H1 (cell line): ENCODE measurements at regions not wholly inside any gene's neighbourhood (a gene's known extent, or its start where the extent isn't known, plus 50 kb on each side); places are given as distances from the start of the nearest gene placed in this dataset.

Experiments
- CTCF ChIA-PET: fragments of 300-600 bp; sonication (Branson Sonifier 250); formaldehyde crosslinking; loops from one replicate; lab custom pipeline; 2021; ENCODE audit not compliant: partially characterized antibody; lab: Charles Lee
- POLR2A ChIA-PET: fragments of 300-600 bp; sonication (Branson Sonifier 250); formaldehyde crosslinking; loops from one replicate; lab custom pipeline; 2021; ENCODE audit warnings: inconsistent platforms; ENCODE audit not compliant: partially characterized antibody; lab: Charles Lee
- DNase-seq, 2 experiments: peaks; one replicate each; pipeline versions ENCODE4 v3.0.0 to v3.0.0-alpha.2; 2010 to 2022; ENCODE audit warnings: low spot score in 2 of 2, low read depth in 1 of 2, mixed read lengths in 1 of 2
- FAIRE-seq: peaks from 2 replicates; lab custom pipeline; 2011; peaks lifted over from hg19 to GRCh38; lab: Jason Lieb, UNC
- H2AFZ ChIP-seq: 2 replicates; pipeline ENCODE4 v1.8.1; 2012; ENCODE audit warnings: low read length, inconsistent platforms
- H2AK5ac ChIP-seq: 2 replicates; pipeline ENCODE4 v1.6.1; 2013; ENCODE audit warnings: low read depth, low read length
- H2BK120ac ChIP-seq: replicated peaks from 2 replicates; pipeline ENCODE3; 2013; ENCODE audit warnings: low read depth, low read length, inconsistent platforms
- H2BK12ac ChIP-seq: 2 replicates; pipeline ENCODE4 v1.6.1; 2013; ENCODE audit warnings: low read depth, low read length
- H2BK15ac ChIP-seq: 2 replicates; pipeline ENCODE4 v1.6.1; 2013; ENCODE audit warnings: low read length
- H2BK20ac ChIP-seq: 2 replicates; pipeline ENCODE4 v1.6.1; 2013; ENCODE audit warnings: low read length
- H2BK5ac ChIP-seq: 2 replicates; pipeline ENCODE4 v1.6.1; 2013; ENCODE audit warnings: low read depth, low read length
- H3K14ac ChIP-seq: 2 replicates; pipeline ENCODE4 v1.6.1; 2013; ENCODE audit warnings: inconsistent platforms; ENCODE audit not compliant: insufficient read length
- H3K18ac ChIP-seq: 2 replicates; pipeline ENCODE4 v1.6.1; 2013; ENCODE audit warnings: low read length; ENCODE audit errors: extremely low read depth
- H3K23ac ChIP-seq: 2 replicates; pipeline ENCODE4 v1.6.1; 2013; ENCODE audit warnings: inconsistent platforms; ENCODE audit not compliant: insufficient read length
- H3K23me2 ChIP-seq: 2 replicates; pipeline ENCODE4 v1.6.1; 2013; ENCODE audit warnings: low read depth, low read length
- H3K27ac ChIP-seq: 2 replicates; pipeline ENCODE4 v1.6.1; 2011; ENCODE audit warnings: low read depth, low read length, inconsistent platforms
- H3K27me3 ChIP-seq, 4 experiments: replicated peaks in 1 of 4; 1 replicate in 1 of 4; 2 replicates in 3 of 4; pipeline versions ENCODE4 v1.6.1 to v1.8.1; 2011 to 2013; ENCODE audit warnings: low read length in 3 of 4, mild to moderate bottlenecking in 3 of 4, inconsistent platforms in 2 of 4, mixed read lengths in 2 of 4, moderate library complexity in 1 of 4; ENCODE audit not compliant: control insufficient read depth in 3 of 4, insufficient read depth in 3 of 4; ENCODE audit errors: extremely low read depth in 1 of 4
- H3K36me3 ChIP-seq, 4 experiments: 2 replicates each; pipeline versions ENCODE4 v1.6.1 to v1.8.1; 2011 to 2013; ENCODE audit warnings: mild to moderate bottlenecking in 4 of 4, low read length in 3 of 4, moderate library complexity in 2 of 4, control low read depth in 1 of 4, inconsistent platforms in 1 of 4; ENCODE audit not compliant: insufficient read depth in 4 of 4, control insufficient read depth in 2 of 4
- H3K4ac ChIP-seq: replicated peaks from 2 replicates; pipeline ENCODE3; 2013; ENCODE audit warnings: low read length, low read depth, mixed read lengths, inconsistent platforms; ENCODE audit not compliant: insufficient read length
- H3K4me1 ChIP-seq, 4 experiments: replicated peaks in 1 of 4; 1 replicate in 1 of 4; 2 replicates in 3 of 4; pipeline versions ENCODE4 v1.6.1 to v1.8.1; 2011 to 2013; ENCODE audit warnings: low read length in 3 of 4, inconsistent platforms in 2 of 4, mixed read lengths in 1 of 4; ENCODE audit not compliant: insufficient read depth in 4 of 4, control insufficient read depth in 3 of 4
- H3K4me2 ChIP-seq, 2 experiments: 2 replicates each; pipeline versions ENCODE4 v1.6.1 to v1.8.1; 2011 to 2013; ENCODE audit warnings: low read depth in 2 of 2, low read length in 2 of 2, control low read depth in 1 of 2, inconsistent platforms in 1 of 2, mild to moderate bottlenecking in 1 of 2; ENCODE audit not compliant: insufficient read depth in 1 of 2
- H3K4me3 ChIP-seq, 4 experiments: fragments of 200-600, 300-600 bp in 1 of 4; sonication (generic), shearing (Covaris generic), sonication (Bioruptor Twin) in 1 of 4; 2 replicates each; pipeline versions ENCODE4 v1.5.1 to v1.8.1; 2011 to 2016; ENCODE audit warnings: low read length in 4 of 4, low read depth in 3 of 4, control low read depth in 2 of 4, inconsistent platforms in 2 of 4, mild to moderate bottlenecking in 2 of 4, mixed read lengths in 1 of 4, moderate library complexity in 1 of 4; ENCODE audit not compliant: insufficient read depth in 2 of 4; ENCODE audit errors: extremely low read depth in 1 of 4
- H3K56ac ChIP-seq: replicated peaks from 2 replicates; pipeline ENCODE3; 2013; ENCODE audit warnings: low read depth, mild to moderate bottlenecking, mixed read lengths, low read length, inconsistent platforms; ENCODE audit not compliant: insufficient read length
- H3K79me1 ChIP-seq: 2 replicates; pipeline ENCODE4 v1.6.1; 2013; ENCODE audit warnings: low read depth, low read length, control low read depth
- H3K79me2 ChIP-seq, 2 experiments: 2 replicates each; pipeline versions ENCODE4 v1.6.1 to v1.8.1; 2012 to 2013; ENCODE audit warnings: low read length in 2 of 2, mild to moderate bottlenecking in 2 of 2, inconsistent platforms in 1 of 2; ENCODE audit not compliant: insufficient read depth in 2 of 2, control insufficient read depth in 1 of 2
- H3K9ac ChIP-seq, 4 experiments: replicated peaks in 1 of 4; 1 replicate in 1 of 4; 2 replicates in 3 of 4; pipeline versions ENCODE4 v1.6.1 to v1.8.1; 2011 to 2013; ENCODE audit warnings: low read depth in 3 of 4, low read length in 3 of 4, control low read depth in 2 of 4, mild to moderate bottlenecking in 2 of 4, moderate library complexity in 2 of 4, inconsistent platforms in 1 of 4; ENCODE audit errors: extremely low read depth in 1 of 4
- H3K9me3 ChIP-seq, 2 experiments: 2 replicates each; pipeline versions ENCODE4 v1.6.1 to v1.8.1; 2012 to 2013; ENCODE audit warnings: mild to moderate bottlenecking in 2 of 2, moderate library complexity in 2 of 2, control low read depth in 1 of 2, inconsistent platforms in 1 of 2, low read depth in 1 of 2, low read length in 1 of 2, mixed read lengths in 1 of 2; ENCODE audit not compliant: insufficient read depth in 2 of 2
- H4K20me1 ChIP-seq, 2 experiments: replicated peaks in 1 of 2; 2 replicates each; pipeline versions ENCODE3 to v1.8.1; 2011 to 2013; ENCODE audit warnings: inconsistent platforms in 2 of 2, low read length in 2 of 2, mild to moderate bottlenecking in 1 of 2; ENCODE audit not compliant: insufficient read depth in 2 of 2, control insufficient read depth in 1 of 2
- H4K5ac ChIP-seq: 2 replicates; pipeline ENCODE4 v1.6.1; 2013; ENCODE audit warnings: low read length, low read depth, mixed read lengths, inconsistent platforms; ENCODE audit not compliant: insufficient read length
- H4K8ac ChIP-seq: 2 replicates; pipeline ENCODE4 v1.8.0; 2013; ENCODE audit warnings: mild to moderate bottlenecking, moderate library complexity, low read length, inconsistent platforms; ENCODE audit not compliant: insufficient read depth; ENCODE audit errors: extremely low read depth
- H4K91ac ChIP-seq: replicated peaks from 2 replicates; pipeline ENCODE3; 2013; ENCODE audit warnings: low read length, mixed read lengths, inconsistent platforms; ENCODE audit not compliant: insufficient read length
- NRF1 ChIP-seq: IDR thresholded peaks from 2 replicates; pipeline ENCODE4 v1.6.1; 2011; ENCODE audit warnings: mild to moderate bottlenecking, low read depth, low read length, improper control_type of control experiment

DNA sequence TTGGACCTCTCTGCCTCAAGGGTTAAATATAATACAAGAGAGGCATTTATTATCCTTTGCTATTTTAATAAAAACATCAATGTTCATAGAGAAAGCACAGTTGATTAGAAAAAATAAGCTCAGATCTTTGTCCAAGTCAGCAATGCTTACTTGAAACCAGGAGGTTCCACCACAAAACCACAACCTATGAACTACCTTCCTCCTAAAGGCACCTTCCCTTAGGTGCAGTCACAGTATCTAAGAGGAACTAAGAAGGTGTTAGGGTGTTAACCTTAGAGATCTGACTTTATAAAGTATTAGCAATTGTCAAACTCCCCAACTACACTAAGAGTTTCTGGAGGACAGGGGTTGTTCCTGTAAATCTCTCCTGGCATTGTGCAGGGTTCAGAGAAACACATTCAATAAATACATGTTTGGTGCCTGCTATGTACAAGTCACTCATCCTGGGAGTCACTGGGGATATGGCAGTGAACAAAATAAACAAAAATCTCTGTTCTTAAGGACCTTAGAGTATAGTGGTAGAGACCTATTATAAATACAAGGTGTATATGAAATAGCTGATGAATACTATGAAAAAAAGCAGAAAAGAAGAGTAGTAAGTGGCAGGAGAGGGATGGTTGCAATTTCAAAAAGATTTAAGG lies 208.6 kb downstream of the NFKBIZ start:
- no peak for FAIRE-seq
- Histone ChIP-seq H3K27ac (no peak overlapping the region), H2BK20ac (no peak overlapping the region), H3K23me2 (no peaks in the 10 kb centered on the region), H3K14ac (no peak overlapping the region), H3K23ac (no peak overlapping the region), H3K4me1 (no peaks in the 10 kb centered on the region), H2AFZ (no peak overlapping the region), H4K91ac (no peak overlapping the region), H3K9me3 (no peaks in the 10 kb centered on the region), H3K27me3 (no peaks in the 10 kb centered on the region), H2BK5ac (no peak overlapping the region), H4K5ac (no peak overlapping the region), H3K18ac (no peak overlapping the region), H4K20me1 (no peaks in the 10 kb centered on the region), H2BK15ac (no peak overlapping the region), H2AK5ac (no peak overlapping the region), H3K4me3 (no peak overlapping the region), H2BK12ac (no peak overlapping the region), H2BK120ac (no peak overlapping the region), H3K36me3 (no peaks in the 10 kb centered on the region), H3K9ac (no peak overlapping the region), H3K56ac (no peak overlapping the region), H3K79me2 (no peaks in the 10 kb centered on the region), H3K4ac (no peak overlapping the region), H3K4me2 (no peak overlapping the region), H3K79me1 (no peaks in the 10 kb centered on the region), H4K8ac (no peak overlapping the region)
- POLR2A ChIA-PET = no interaction called here
- DNase-seq = no peak
- CTCF ChIA-PET = no interaction called here
- no peak for TF ChIP-seq NRF1
